SU-DHL-6 (cell line): ENCODE measurements at regions not wholly inside any gene's neighbourhood (a gene's known extent, or its start where the extent isn't known, plus 50 kb on each side); places are given as distances from the start of the nearest gene placed in this dataset.

Source experiments
- H2AFZ ChIP-seq: fragments of 200-600 bp; sonication (generic); 2 replicates; pipeline ENCODE4 v1.6.1; 2014; ENCODE audit warnings: low read depth, mild to moderate bottlenecking, moderate library complexity, mixed read lengths, antibody characterized with exemption, low read length; ENCODE audit not compliant: severe bottlenecking
- H3F3A ChIP-seq: fragments of 200-600 bp; shearing (Covaris generic); 2 replicates; pipeline ENCODE4 v1.6.0; 2016; ENCODE audit warnings: antibody characterized with exemption, mild to moderate bottlenecking; ENCODE audit not compliant: insufficient read depth
- H3K27ac ChIP-seq: fragments of 200-600 bp; sonication (generic); 2 replicates; pipeline ENCODE4 v1.5.1; 2016; ENCODE audit warnings: low read depth, mild to moderate bottlenecking, low read length, moderate library complexity, mixed read lengths
- H3K27me3 ChIP-seq: fragments of 200-600 bp; sonication (generic), shearing (Covaris generic); 2 replicates; pipeline ENCODE4 v1.6.0; 2014; ENCODE audit warnings: mild to moderate bottlenecking, low read length
- H3K36me3 ChIP-seq: fragments of 200-600 bp; sonication (generic); 2 replicates; pipeline ENCODE4 v1.6.1; 2014; ENCODE audit warnings: mild to moderate bottlenecking, low read length, mixed read lengths
- H3K4me2 ChIP-seq: fragments of 300-600, 200-600 bp; shearing (Covaris generic), sonication (generic); 2 replicates; pipeline ENCODE4 v1.6.0; 2014; ENCODE audit warnings: low read length, low read depth, mild to moderate bottlenecking; ENCODE audit not compliant: poor library complexity, severe bottlenecking
- H3K4me3 ChIP-seq: fragments of 200-600 bp; sonication (generic); 2 replicates; pipeline ENCODE4 v1.5.1; 2014; ENCODE audit warnings: antibody characterized with exemption, low read length, mild to moderate bottlenecking, mixed read lengths; ENCODE audit not compliant: insufficient read depth, poor library complexity, severe bottlenecking
- H3K79me2 ChIP-seq: fragments of 200-600 bp; sonication (generic); 2 replicates; pipeline ENCODE4 v1.6.1; 2014; ENCODE audit warnings: mild to moderate bottlenecking, low read length, moderate library complexity; ENCODE audit not compliant: insufficient read depth
- H3K9ac ChIP-seq: fragments of 200-600 bp; sonication (generic); 2 replicates; pipeline ENCODE4 v1.7.0; 2014; ENCODE audit warnings: mild to moderate bottlenecking, low read length
- H3K9me2 ChIP-seq: fragments of 200-600 bp; sonication (generic); replicated peaks from 2 replicates; pipeline ENCODE4 v1.6.1; 2014; ENCODE audit warnings: low read length; ENCODE audit not compliant: insufficient read depth
- H3K9me3 ChIP-seq: fragments of 200-600 bp; sonication (generic); 2 replicates; pipeline ENCODE4 v1.6.1; 2014; ENCODE audit warnings: low read length, mixed read lengths; ENCODE audit not compliant: insufficient read depth
- H4K20me1 ChIP-seq: fragments of 200-600 bp; sonication (generic); 2 replicates; pipeline ENCODE4 v1.6.1; 2014; ENCODE audit warnings: low read depth, mild to moderate bottlenecking, antibody characterized with exemption, low read length, moderate library complexity, mixed read lengths
- EZH2phosphoT487 ChIP-seq: fragments of 200-600 bp; sonication (generic), shearing (Covaris generic); conservative IDR thresholded peaks from 2 replicates; pipeline ENCODE4 v1.6.1; 2018; ENCODE audit warnings: mild to moderate bottlenecking, antibody characterized with exemption, low read length, moderate library complexity, mixed read lengths
- TF ChIP-seq, protein P1 (sequence below): fragments of 200-600 bp; sonication (generic); IDR thresholded peaks from one replicate; pipeline ENCODE4 v1.5.1; 2017; ENCODE audit warnings: antibody characterized with exemption, mild to moderate bottlenecking, low read length, moderate library complexity; ENCODE audit not compliant: insufficient read depth, poor library complexity, severe bottlenecking

DNA sequence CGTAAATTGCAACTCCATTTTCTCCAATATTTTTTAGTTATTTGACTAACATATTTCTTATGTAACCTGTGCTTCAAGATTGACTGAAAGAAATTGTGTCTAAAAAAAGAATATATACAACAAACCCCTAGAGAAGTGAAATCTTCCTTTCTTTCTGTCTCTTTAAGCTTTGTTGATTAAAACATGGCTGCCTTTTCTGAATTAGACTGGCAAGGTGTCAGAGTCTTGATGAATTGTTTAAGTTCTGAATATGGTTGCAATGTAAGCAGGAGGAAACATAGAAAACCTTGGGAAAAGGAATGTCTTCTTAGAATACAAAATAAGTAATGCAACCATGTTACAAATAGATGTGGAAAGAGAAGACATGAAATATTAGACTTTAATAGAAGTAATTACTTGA lies 209.8 kb upstream of the CTNND2 start:
- H3F3A ChIP-seq: no peaks in the 10 kb centered on the region
- H3K27ac ChIP-seq: no peak overlapping the region
- H3K9me3 ChIP-seq: no peaks in the 10 kb centered on the region
- no peaks in the 10 kb centered on the region for H3K79me2 ChIP-seq
- H3K36me3 ChIP-seq: no peaks in the 10 kb centered on the region
- H3K9ac ChIP-seq: no peak overlapping the region
- H2AFZ ChIP-seq: no peak overlapping the region
- H4K20me1 ChIP-seq: no peaks in the 10 kb centered on the region
- TF ChIP-seq, protein P1, sequence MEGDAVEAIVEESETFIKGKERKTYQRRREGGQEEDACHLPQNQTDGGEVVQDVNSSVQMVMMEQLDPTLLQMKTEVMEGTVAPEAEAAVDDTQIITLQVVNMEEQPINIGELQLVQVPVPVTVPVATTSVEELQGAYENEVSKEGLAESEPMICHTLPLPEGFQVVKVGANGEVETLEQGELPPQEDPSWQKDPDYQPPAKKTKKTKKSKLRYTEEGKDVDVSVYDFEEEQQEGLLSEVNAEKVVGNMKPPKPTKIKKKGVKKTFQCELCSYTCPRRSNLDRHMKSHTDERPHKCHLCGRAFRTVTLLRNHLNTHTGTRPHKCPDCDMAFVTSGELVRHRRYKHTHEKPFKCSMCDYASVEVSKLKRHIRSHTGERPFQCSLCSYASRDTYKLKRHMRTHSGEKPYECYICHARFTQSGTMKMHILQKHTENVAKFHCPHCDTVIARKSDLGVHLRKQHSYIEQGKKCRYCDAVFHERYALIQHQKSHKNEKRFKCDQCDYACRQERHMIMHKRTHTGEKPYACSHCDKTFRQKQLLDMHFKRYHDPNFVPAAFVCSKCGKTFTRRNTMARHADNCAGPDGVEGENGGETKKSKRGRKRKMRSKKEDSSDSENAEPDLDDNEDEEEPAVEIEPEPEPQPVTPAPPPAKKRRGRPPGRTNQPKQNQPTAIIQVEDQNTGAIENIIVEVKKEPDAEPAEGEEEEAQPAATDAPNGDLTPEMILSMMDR: no peak
- TF ChIP-seq EZH2phosphoT487: no peak
- H3K27me3 ChIP-seq: no peaks in the 10 kb centered on the region
- no peak overlapping the region for H3K4me2 ChIP-seq
- no peaks in the 10 kb centered on the region for H3K9me2 ChIP-seq
- H3K4me3 ChIP-seq: no peak overlapping the region

DNA sequence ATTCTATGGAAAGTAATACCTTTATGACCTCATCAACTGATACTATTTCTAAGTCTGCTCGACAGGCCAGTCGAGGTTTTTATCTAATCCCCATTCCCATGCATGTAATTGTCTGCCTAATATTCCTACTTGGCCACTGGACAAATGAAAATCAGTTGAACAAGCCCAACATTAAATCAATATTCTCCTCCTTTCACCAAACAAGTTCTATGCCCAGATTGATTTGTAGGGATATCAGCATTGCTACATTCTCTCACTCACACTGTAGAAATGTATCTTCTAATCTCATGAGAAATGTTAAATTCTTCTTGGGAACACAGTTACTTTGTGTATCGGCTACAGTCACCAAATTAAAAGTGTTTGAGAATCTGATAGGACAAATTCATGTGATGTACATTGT lies 208.8 kb upstream of the CTNND2 start:
- Histone ChIP-seq H4K20me1 (no peaks in the 10 kb centered on the region), H3K9me2 (no peaks in the 10 kb centered on the region), H2AFZ (no peak overlapping the region), H3K27ac (no peak overlapping the region), H3K36me3 (no peaks in the 10 kb centered on the region), H3K4me3 (no peak overlapping the region), H3F3A (no peaks in the 10 kb centered on the region), H3K4me2 (no peak overlapping the region), H3K27me3 (no peaks in the 10 kb centered on the region), H3K9me3 (no peaks in the 10 kb centered on the region; the same call in 1 of the 2 replicates), H3K9ac (no peak overlapping the region), H3K79me2 (no peaks in the 10 kb centered on the region)
- TF ChIP-seq EZH2phosphoT487: no peak
- TF ChIP-seq, protein P1: no peak

DNA sequence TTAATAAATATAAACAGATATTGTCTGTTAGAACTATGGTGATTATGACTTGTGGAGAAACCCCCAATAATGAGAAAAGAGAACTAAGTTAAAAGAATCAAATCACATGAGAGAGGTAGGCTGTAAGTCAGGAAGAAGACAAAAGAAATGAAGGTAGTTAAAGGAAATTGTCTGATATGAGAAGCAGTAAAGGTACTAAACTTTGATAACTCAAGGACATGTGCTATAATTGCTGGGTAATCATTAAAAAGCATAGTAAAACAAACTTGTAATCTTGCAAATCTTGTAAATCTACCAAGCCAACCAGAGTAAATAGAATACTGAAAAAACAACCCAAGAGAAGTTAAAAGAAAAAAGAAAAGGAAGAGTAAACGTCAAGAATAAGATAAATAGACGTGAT lies 207.0 kb upstream of the CTNND2 start:
- Histone ChIP-seq H3K79me2 (no peaks in the 10 kb centered on the region), H3K9ac (no peak overlapping the region), H3K27ac (no peak overlapping the region), H3K4me2 (no peak overlapping the region), H3K36me3 (no peaks in the 10 kb centered on the region), H3K9me2 (no peaks in the 10 kb centered on the region), H3F3A (no peaks in the 10 kb centered on the region), H3K9me3 (no peaks in the 10 kb centered on the region; the same call in 1 of the 2 replicates), H4K20me1 (no peaks in the 10 kb centered on the region), H2AFZ (no peak overlapping the region), H3K4me3 (no peak overlapping the region), H3K27me3 (no peaks in the 10 kb centered on the region)
- no peak for TF ChIP-seq EZH2phosphoT487
- TF ChIP-seq, protein P1: no peak
